Colonic mucosa (tissue), 4 donors: ENCODE measurements at regions not wholly inside any gene's neighbourhood (a gene's known extent, or its start where the extent isn't known, plus 50 kb on each side); places are given as distances from the start of the nearest gene placed in this dataset.

Source experiments
- DNase-seq: peaks from one replicate; pipeline ENCODE4 v3.0.0-alpha.2; 2020
- H3K27ac ChIP-seq: fragments of 200-600 bp; one replicate; pipeline ENCODE4 v1.8.0; 2021
- H3K27me3 ChIP-seq: fragments of 200-600 bp; one replicate; pipeline ENCODE4 v1.8.0; 2021
- H3K36me3 ChIP-seq: fragments of 200-600 bp; one replicate; pipeline ENCODE4 v1.8.0; 2021
- H3K4me1 ChIP-seq: fragments of 200-600 bp; one replicate; pipeline ENCODE4 v1.8.0; 2021; ENCODE audit warnings: mild to moderate bottlenecking
- H3K4me3 ChIP-seq: fragments of 200-600 bp; one replicate; pipeline ENCODE4 v1.8.0; 2021
- H3K9ac ChIP-seq, 2 donors: one replicate each; pipeline ENCODE4 v1.7.0; 2013; ENCODE audit warnings: control low read depth in 2 of 2, low read depth in 2 of 2, low read length in 2 of 2
- H3K9me3 ChIP-seq: fragments of 200-600 bp; one replicate; pipeline ENCODE4 v1.8.0; 2021
- intact Hi-C: fragments of 100-400 bp; cut with DNase I; formaldehyde crosslinking; loops from one replicate; pipeline ENCODE4 v1.14.1; 2022
- TF ChIP-seq, protein P1 (sequence below): fragments of 200-600 bp; IDR thresholded peaks from one replicate; pipeline ENCODE4 v1.8.0; 2022; ENCODE audit warnings: antibody characterized with exemption, mild to moderate bottlenecking
- donor health status: healthy.
- donor health status: DM: no; HTN: no; CAD: no.
- donor health status: DM: no; HTN: no; CAD: no.

DNA sequence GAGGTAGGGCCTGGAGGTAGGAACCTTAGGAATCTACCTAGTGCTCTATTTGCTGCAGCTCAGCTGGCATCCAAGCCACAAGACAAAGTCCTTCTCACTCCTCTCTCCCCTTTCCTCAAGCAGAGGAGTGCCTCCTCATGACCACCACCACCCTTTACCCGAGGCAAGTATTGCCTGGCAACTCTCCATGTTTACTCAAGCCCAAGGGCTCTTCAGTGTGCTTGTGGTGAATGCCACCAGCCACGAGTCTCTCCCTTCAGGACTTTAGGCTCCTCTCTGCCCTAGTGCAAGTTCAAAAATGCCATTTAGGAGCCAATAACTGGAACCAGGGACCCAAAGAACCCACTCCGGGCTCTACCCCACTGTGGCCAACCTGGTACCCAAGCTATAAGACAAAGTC is 514.5 kb upstream of the RGMB start:
- H3K4me1 ChIP-seq: no peaks in the 10 kb centered on the region
- no peak overlapping the region for H3K4me3 ChIP-seq
- intact Hi-C loops: no loop called here
- H3K27ac ChIP-seq: no peak overlapping the region
- DNase-seq: no peak
- no peaks in the 10 kb centered on the region for H3K36me3 ChIP-seq
- no peaks in the 10 kb centered on the region for H3K9me3 ChIP-seq
- no peaks in the 10 kb centered on the region for H3K27me3 ChIP-seq
- TF ChIP-seq, protein P1, sequence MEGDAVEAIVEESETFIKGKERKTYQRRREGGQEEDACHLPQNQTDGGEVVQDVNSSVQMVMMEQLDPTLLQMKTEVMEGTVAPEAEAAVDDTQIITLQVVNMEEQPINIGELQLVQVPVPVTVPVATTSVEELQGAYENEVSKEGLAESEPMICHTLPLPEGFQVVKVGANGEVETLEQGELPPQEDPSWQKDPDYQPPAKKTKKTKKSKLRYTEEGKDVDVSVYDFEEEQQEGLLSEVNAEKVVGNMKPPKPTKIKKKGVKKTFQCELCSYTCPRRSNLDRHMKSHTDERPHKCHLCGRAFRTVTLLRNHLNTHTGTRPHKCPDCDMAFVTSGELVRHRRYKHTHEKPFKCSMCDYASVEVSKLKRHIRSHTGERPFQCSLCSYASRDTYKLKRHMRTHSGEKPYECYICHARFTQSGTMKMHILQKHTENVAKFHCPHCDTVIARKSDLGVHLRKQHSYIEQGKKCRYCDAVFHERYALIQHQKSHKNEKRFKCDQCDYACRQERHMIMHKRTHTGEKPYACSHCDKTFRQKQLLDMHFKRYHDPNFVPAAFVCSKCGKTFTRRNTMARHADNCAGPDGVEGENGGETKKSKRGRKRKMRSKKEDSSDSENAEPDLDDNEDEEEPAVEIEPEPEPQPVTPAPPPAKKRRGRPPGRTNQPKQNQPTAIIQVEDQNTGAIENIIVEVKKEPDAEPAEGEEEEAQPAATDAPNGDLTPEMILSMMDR: no peak
- H3K9ac ChIP-seq: no peak overlapping the region

- no peak overlapping the region for H3K9ac ChIP-seq
- TF ChIP-seq, protein P1: no peak
Measured at GRCh38 chr5:98259595-98259994, 513.9 kb upstream of the RGMB start.

GRCh38 chr5:98263084-98263483 is 510.4 kb upstream of the RGMB start:
- intact Hi-C loops: no loop called here
- no peak overlapping the region for H3K4me3 ChIP-seq
- TF ChIP-seq, protein P1: no peak
- no peaks in the 10 kb centered on the region for H3K36me3 ChIP-seq
- no peaks in the 10 kb centered on the region for H3K9me3 ChIP-seq
- H3K27ac ChIP-seq: no peak overlapping the region
- H3K4me1 ChIP-seq: no peaks in the 10 kb centered on the region
- no peak overlapping the region for H3K9ac ChIP-seq
- no peak for DNase-seq
- H3K27me3 ChIP-seq: no peaks in the 10 kb centered on the region

More at GRCh38 chr5:98259595-98259994, 513.9 kb upstream of the RGMB start:
- DNase-seq: no peak
- Histone ChIP-seq H3K4me3 (no peak overlapping the region), H3K27me3 (no peaks in the 10 kb centered on the region), H3K27ac (no peak overlapping the region), H3K36me3 (no peaks in the 10 kb centered on the region), H3K9me3 (no peaks in the 10 kb centered on the region), H3K4me1 (no peaks in the 10 kb centered on the region)
- intact Hi-C loops: no loop called here

DNA sequence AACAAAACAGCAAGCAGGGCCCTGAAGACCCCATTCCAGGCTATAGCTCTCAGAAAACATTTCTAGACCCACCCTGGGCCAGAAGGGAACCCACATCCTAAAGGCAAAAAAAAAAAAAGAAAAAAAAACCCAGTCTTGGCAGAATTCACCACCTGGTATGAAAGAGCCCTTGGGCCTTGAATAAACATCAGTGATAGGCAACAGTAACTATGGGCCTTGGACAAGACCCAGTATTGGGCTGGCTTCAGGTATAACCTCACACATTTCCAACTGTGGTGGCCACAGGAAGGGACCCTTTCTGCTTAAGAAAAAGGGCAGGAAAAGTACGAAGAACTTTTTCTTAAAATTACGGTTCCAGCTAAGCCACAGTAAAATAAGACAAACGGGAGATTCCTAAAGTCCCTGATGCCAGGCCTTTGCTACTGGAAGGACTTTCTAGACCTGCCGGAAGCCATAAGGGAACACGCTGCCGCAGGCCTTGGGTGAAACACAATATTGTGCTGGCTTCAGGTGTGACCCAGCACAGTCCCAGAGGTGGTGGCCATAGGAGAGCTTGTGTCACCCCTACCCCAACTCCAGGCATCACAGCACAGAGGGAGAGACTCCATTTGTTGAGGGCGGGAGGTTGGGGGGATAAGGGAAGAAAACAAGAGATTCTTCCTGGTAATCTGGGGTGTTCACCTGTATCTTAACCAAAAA is 505.2 kb upstream of the RGMB start:
- no peak for DNase-seq
- H3K27me3 ChIP-seq: no peaks in the 10 kb centered on the region
- H3K4me3 ChIP-seq: no peak overlapping the region
- TF ChIP-seq, protein P1: no peak
- intact Hi-C loops: no loop called here
- no peak overlapping the region for H3K27ac ChIP-seq
- no peaks in the 10 kb centered on the region for H3K36me3 ChIP-seq
- no peaks in the 10 kb centered on the region for H3K4me1 ChIP-seq
- no peak overlapping the region for H3K9ac ChIP-seq
- H3K9me3 ChIP-seq: no peaks in the 10 kb centered on the region

DNA sequence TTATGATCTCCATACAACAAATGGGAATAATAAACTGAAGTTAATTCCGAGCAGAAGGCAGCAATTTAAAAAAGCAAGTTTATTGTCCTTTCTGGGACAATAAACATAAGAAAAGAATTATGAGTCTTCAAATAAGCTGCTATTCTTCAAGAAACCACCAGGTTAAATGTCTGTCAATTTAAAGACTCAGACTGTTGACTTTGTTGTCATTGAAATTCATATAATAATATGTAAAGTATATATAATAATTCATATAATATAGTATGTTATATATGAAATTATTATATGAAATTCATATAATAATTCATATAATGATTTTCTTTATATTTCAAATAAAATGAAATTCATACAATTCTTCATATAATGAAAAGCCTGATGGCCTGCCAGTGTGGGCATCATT is 497.5 kb upstream of the RGMB start:
- no peaks in the 10 kb centered on the region for H3K36me3 ChIP-seq
- intact Hi-C loops: no loop called here
- H3K27ac ChIP-seq: no peak overlapping the region
- H3K4me1 ChIP-seq: no peaks in the 10 kb centered on the region
- H3K27me3 ChIP-seq: no peaks in the 10 kb centered on the region
- TF ChIP-seq, protein P1: no peak
- no peaks in the 10 kb centered on the region for H3K9me3 ChIP-seq
- H3K4me3 ChIP-seq: no peak overlapping the region
- no peak overlapping the region for H3K9ac ChIP-seq
- no peak for DNase-seq
